AG09309 (cell line): ENCODE measurements at regions not wholly inside any gene's neighbourhood (a gene's known extent, or its start where the extent isn't known, plus 50 kb on each side); places are given as distances from the start of the nearest gene placed in this dataset.

ENCODE experiments used
- DNase-seq: peaks from one replicate; pipeline ENCODE4 v3.0.0-alpha.2; 2010; ENCODE audit warnings: low read depth
- H3K4me3 ChIP-seq: 2 replicates; pipeline ENCODE4 v1.5.1; 2011; ENCODE audit warnings: mild to moderate bottlenecking, low read depth, low read length, moderate library complexity; ENCODE audit not compliant: control insufficient read depth
- CTCF ChIP-seq: IDR thresholded peaks from 2 replicates; pipeline ENCODE4 v1.5.1; 2011; ENCODE audit warnings: mild to moderate bottlenecking, low read depth, low read length, inconsistent platforms; ENCODE audit not compliant: insufficient read depth, control insufficient read depth; ENCODE audit errors: missing control alignments

GRCh38 chr13:111020546-111020945 is 94.6 kb upstream of the ARHGEF7 start:
- no peak for DNase-seq
- no peak overlapping the region for H3K4me3 ChIP-seq
- no peak for TF ChIP-seq CTCF

GRCh38 chr13:111020021-111020420 is 95.1 kb upstream of the ARHGEF7 start:
- H3K4me3 ChIP-seq = no peak overlapping the region
- TF ChIP-seq CTCF = no peak
- no peak for DNase-seq

- DNase-seq = no peak
- no peak for TF ChIP-seq CTCF
- no peak overlapping the region for H3K4me3 ChIP-seq
Observed at GRCh38 chr13:111017755-111018459, 97.2 kb upstream of the ARHGEF7 start.

GRCh38 chr13:111013196-111013595 is 98.3 kb upstream of the ANKRD10 start:
- DNase-seq = no peak
- TF ChIP-seq CTCF = no peak
- H3K4me3 ChIP-seq = no peak overlapping the region

- no peak for TF ChIP-seq CTCF
- no peak overlapping the region for H3K4me3 ChIP-seq
- DNase-seq = no peak
Observed at GRCh38 chr13:111011899-111012298, 97.0 kb upstream of the ANKRD10 start.

- no peak for DNase-seq
- no peak overlapping the region for H3K4me3 ChIP-seq
- TF ChIP-seq CTCF = no peak
Observed at GRCh38 chr13:111008351-111008750, 93.5 kb upstream of the ANKRD10 start.
